GM06990 (cell line): ENCODE measurements at regions not wholly inside any gene's neighbourhood (a gene's known extent, or its start where the extent isn't known, plus 50 kb on each side); places are given as distances from the start of the nearest gene placed in this dataset.

Experiments used
- DNase-seq: peaks from one replicate; pipeline ENCODE4 v3.0.0-alpha.2; 2011; ENCODE audit not compliant: insufficient read length; ENCODE audit errors: extremely low read depth
- H3K27me3 ChIP-seq: replicated peaks from 2 replicates; pipeline ENCODE4 v1.6.0; 2011; ENCODE audit warnings: low read length; ENCODE audit not compliant: control insufficient read depth, insufficient read depth
- H3K36me3 ChIP-seq: 2 replicates; pipeline ENCODE4 v1.5.1; 2011; ENCODE audit warnings: low read length; ENCODE audit not compliant: control insufficient read depth, insufficient read depth
- H3K4me3 ChIP-seq: replicated peaks from 2 replicates; pipeline ENCODE4 v1.5.1; 2011; ENCODE audit warnings: low read depth, mild to moderate bottlenecking, control low read depth, low read length
- TF ChIP-seq, protein P1 (sequence below): IDR thresholded peaks from 2 replicates; pipeline ENCODE4 v1.5.1; 2011; ENCODE audit warnings: low read length, control low read depth, mild to moderate bottlenecking, inconsistent platforms; ENCODE audit not compliant: insufficient read depth, poor library complexity, severe bottlenecking

DNA sequence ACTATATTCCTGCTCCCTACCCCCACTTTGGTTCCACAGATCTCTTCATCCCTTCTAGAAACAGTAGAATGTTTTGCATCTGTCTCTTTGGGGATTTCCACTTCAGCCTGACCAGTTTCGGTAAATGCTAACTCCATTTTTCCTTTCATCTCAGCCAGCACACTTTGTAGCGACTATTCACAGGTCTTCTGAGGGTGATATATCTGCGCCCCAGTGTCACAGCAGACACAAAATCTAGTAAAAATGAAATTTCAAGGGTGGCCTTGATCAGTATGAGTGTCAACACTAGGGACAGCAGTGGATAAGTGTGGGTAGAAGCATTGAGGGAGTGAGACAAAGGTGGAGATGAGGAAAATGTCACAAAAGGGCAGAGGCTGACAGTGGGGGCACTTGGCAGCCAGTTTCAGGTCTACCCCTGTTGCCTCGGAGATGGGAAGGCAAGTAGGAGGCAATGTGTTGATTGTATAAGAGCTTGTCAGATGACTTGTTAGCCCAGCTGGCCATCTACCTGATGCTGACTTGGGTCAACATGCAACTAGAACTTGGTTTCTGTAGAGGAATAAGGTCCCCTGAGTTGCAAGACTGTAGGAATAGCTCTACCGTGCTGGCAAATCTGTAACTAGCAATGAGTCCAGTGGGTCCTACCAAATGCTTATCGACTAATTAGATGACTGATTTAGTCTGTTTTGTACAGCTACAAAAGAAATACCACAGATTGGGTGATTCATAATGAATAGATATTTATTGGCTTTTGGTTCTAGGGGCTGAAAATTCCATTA, 60.7 kb downstream of the CXCR4 start:
- H3K4me3 ChIP-seq, result peak overlapping the region; percentile 12; the same call in 1 of the 2 replicates
- DNase-seq, result peak; percentile 60
- no peaks in the 10 kb centered on the region for H3K27me3 ChIP-seq
- H3K36me3 ChIP-seq, result no peaks in the 10 kb centered on the region
- TF ChIP-seq, protein P1, sequence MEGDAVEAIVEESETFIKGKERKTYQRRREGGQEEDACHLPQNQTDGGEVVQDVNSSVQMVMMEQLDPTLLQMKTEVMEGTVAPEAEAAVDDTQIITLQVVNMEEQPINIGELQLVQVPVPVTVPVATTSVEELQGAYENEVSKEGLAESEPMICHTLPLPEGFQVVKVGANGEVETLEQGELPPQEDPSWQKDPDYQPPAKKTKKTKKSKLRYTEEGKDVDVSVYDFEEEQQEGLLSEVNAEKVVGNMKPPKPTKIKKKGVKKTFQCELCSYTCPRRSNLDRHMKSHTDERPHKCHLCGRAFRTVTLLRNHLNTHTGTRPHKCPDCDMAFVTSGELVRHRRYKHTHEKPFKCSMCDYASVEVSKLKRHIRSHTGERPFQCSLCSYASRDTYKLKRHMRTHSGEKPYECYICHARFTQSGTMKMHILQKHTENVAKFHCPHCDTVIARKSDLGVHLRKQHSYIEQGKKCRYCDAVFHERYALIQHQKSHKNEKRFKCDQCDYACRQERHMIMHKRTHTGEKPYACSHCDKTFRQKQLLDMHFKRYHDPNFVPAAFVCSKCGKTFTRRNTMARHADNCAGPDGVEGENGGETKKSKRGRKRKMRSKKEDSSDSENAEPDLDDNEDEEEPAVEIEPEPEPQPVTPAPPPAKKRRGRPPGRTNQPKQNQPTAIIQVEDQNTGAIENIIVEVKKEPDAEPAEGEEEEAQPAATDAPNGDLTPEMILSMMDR, result no peak

DNA sequence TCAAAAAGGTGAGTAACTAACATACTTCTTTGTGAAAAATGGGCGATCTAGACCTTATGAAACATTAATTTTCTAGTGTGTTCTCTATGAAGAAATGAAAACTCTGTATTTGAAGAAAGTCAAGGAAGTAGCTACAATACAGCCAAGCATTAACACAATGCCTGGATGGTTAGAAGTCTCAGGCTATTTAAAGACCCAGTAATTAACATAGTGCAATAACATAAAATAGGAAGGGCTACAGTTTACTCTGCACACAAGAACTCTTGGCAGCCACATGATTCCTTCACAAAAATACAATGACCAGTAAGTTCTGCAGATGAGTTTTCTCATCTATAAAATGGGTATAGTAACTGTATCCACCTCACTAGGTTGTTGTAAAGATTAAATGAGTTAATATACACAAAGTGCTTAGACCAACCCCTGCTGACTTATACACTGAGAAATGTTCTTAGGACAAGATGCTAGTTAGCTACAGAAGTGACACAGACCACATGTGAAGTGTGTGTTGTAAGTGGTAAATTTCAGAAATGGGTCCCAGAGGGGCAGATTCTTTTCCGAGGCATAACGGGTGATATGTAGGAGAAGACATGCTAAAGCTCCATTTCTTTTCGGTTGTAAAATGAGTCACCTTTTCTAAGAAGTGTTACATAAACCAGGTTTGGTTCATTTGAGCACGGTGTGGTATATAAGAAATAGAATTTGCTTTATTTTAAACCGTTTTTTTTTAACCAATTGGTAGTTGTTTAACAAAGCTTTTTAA, 61.8 kb downstream of the CXCR4 start:
- Histone ChIP-seq H3K27me3 (no peaks in the 10 kb centered on the region), H3K36me3 (no peaks in the 10 kb centered on the region), H3K4me3 (no peak overlapping the region)
- peak; percentile 67 for DNase-seq
- TF ChIP-seq, protein P1, result no peak

DNA sequence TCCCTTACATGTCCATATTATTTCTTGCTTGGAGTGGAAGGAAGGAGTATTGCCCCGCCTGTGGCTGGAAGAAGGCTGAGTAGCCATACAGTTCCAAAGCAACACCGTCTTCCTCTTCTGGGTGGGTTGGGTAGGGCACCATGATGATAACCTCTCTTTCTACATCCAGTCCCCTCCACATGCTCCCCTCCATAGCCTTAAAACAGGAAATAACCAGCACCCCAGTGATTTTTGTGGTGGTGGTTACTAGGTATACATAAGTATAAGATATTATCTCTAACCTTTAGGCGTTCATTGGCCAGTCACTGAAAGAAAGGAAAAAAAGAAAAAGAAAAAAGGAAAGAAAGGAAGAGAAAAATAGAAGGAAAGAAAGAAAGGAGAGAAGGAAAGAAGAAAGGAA, 63.1 kb downstream of the CXCR4 start:
- Histone ChIP-seq H3K27me3 (no peaks in the 10 kb centered on the region), H3K36me3 (no peaks in the 10 kb centered on the region), H3K4me3 (no peak overlapping the region)
- TF ChIP-seq, protein P1, result no peak
- no peak for DNase-seq

DNA sequence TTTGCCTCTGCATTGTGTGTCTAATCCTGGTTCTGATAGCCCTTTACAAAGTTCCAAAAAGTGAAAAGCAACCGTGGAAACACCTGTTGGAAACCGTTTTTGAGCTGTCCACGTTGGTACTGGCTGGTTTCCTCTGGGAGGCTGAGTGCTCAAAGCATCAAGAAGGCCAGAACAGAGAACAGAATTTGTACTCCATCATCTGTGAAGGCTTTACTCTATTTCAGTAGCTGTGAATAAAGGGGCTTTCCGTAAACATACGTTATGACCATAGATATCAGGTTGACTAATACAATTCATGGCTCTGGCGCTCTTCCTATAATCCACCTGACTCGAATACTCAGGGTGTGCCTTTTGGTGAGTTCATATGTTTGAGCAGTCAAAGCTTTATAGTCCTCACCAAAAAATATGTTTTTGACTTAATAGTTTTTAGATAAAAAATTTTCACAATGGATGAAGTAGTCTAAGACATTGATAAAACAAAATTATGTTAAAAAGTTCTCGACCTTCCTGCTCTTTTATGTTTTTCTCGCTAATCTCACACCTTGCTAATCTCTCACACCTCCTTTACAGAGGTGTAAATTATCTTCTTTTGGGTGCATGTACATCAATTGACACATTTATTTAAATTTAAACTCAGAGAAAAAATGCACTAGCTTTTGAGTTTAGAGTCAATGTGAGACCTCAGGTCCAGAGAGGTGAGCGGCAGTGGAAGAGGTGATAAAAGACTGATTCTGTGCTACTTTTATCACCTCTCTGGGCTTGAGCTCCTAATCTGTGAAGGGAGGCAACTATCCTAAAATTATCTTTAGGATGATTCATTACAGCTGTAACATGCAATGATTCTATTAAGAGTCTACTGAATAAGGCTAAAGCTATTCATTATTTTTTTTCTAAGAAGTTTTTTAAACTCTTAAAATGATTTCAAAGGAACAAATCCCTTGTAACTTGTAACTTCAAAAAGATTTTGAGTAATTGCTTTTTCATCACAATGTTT, 65.3 kb downstream of the CXCR4 start:
- no peaks in the 10 kb centered on the region for H3K27me3 ChIP-seq
- DNase-seq, result peak; percentile 68
- no peak overlapping the region for H3K4me3 ChIP-seq
- no peaks in the 10 kb centered on the region for H3K36me3 ChIP-seq
- TF ChIP-seq, protein P1, result no peak

DNA sequence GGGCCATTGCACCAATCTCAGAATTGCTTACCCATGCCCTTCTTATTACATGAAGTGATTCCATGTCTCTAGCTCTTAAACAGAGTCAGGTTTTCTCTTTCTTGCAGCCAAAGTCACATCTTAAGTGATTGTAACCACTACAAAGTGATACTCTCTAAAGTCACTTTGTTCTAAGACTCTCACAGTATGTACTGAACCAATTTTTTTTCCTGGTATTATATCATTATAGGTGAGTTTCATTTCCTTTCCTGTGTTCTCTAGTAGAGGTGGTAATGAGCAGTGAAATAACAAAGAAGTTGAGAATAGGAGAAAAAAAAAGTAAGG, 66.3 kb upstream of the DARS1 start:
- peak; percentile 55 for DNase-seq
- Histone ChIP-seq H3K4me3 (no peak overlapping the region), H3K36me3 (no peaks in the 10 kb centered on the region), H3K27me3 (no peaks in the 10 kb centered on the region)
- TF ChIP-seq, protein P1, result no peak
